Ectodermal cell (in vitro differentiated cells): ENCODE measurements at regions not wholly inside any gene's neighbourhood (a gene's known extent, or its start where the extent isn't known, plus 50 kb on each side); places are given as distances from the start of the nearest gene placed in this dataset.

Experiments used
- H3K27ac ChIP-seq: 2 replicates; pipeline ENCODE4 v1.7.0; 2013; ENCODE audit warnings: mild to moderate bottlenecking, low read depth, low read length; ENCODE audit not compliant: insufficient read depth, poor library complexity, severe bottlenecking
- H3K27me3 ChIP-seq: 2 replicates; pipeline ENCODE4 v1.7.0; 2013; ENCODE audit warnings: mild to moderate bottlenecking, low read length; ENCODE audit not compliant: insufficient read depth, control insufficient read depth, poor library complexity, severe bottlenecking
- H3K36me3 ChIP-seq: one replicate; pipeline ENCODE4 v1.7.0; 2013; ENCODE audit warnings: low read length; ENCODE audit not compliant: control insufficient read depth, insufficient read depth
- H3K4me1 ChIP-seq: one replicate; pipeline ENCODE4 v1.7.0; 2013; ENCODE audit warnings: low read length; ENCODE audit not compliant: control insufficient read depth, insufficient read depth
- H3K4me3 ChIP-seq: 2 replicates; pipeline ENCODE4 v1.7.0; 2013; ENCODE audit warnings: low read depth, low read length, control low read depth; ENCODE audit not compliant: insufficient read depth
- H3K9me3 ChIP-seq: 2 replicates; pipeline ENCODE4 v1.7.0; 2013; ENCODE audit warnings: mild to moderate bottlenecking, low read length, moderate library complexity; ENCODE audit not compliant: control insufficient read depth
- WGBS, 2 experiments: methylation state at CpG; one replicate each; pipeline ENCODE4 v1.1.7; 2013; ENCODE audit warnings: missing lambda C conversion rate in 2 of 2; 5-methylcytosine and 5-hydroxymethylcytosine counted together

GRCh38 chr1:184158896-184159681, 107.6 kb downstream of the TSEN15 start:
- no peaks in the 10 kb centered on the region for H3K27me3 ChIP-seq
- H3K4me3 ChIP-seq: no peak overlapping the region
- no peaks in the 10 kb centered on the region for H3K9me3 ChIP-seq
- H3K36me3 ChIP-seq: no peaks in the 10 kb centered on the region
- peaks cover 7% of the 10 kb centered on the region for H3K4me1 ChIP-seq
- H3K27ac ChIP-seq: no peak overlapping the region
- 81 to 86% methylated on average over 7 of the region's 7 CpGs for WGBS, 2 experiments

- no peaks in the 10 kb centered on the region for H3K36me3 ChIP-seq
- no peaks in the 10 kb centered on the region for H3K27me3 ChIP-seq
- 92 to 97% methylated on average over 2 of the region's 2 CpGs for WGBS, 2 experiments
- peaks cover 4% of the 10 kb centered on the region for H3K4me1 ChIP-seq
- H3K27ac ChIP-seq: no peak overlapping the region
- no peak overlapping the region for H3K4me3 ChIP-seq
- no peaks in the 10 kb centered on the region for H3K9me3 ChIP-seq
Observed at GRCh38 chr1:184160236-184160635, 108.7 kb downstream of the TSEN15 start.

DNA sequence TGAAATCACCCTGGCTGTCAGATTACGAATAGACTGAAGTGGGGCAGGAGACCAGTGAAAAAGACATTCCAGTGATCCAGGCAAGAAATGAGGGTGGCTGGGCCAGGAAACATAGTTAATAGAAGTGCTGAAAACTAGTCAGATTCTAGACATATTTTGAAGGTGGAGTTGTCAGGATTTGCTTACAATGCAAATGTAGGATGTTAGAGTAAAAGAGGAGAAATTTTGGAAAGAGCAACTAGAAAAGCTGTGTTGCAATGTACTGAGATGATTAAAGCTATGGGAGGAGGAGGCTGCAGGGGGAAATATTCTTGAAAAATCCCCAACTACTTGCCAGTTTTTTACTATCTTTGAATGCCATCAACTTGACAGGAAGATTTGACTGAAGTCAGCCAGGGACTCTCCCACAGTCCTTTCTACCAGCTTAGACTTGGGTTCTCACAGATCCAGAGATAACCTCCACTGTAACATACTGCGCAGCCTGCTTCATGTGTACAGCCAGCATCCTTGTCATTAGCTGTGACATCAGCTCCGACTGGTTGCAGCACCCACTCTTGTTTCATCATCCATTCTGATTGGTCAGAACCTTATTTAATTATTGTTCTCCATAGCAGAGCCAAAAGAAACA, 109.7 kb downstream of the TSEN15 start:
- no peaks in the 10 kb centered on the region for H3K27me3 ChIP-seq
- peaks cover 4% of the 10 kb centered on the region for H3K4me1 ChIP-seq
- no peaks in the 10 kb centered on the region for H3K9me3 ChIP-seq
- H3K36me3 ChIP-seq: no peaks in the 10 kb centered on the region
- H3K27ac ChIP-seq: no peak overlapping the region
- H3K4me3 ChIP-seq: no peak overlapping the region
- 93 to 96% methylated on average over 3 of the region's 3 CpGs for WGBS, 2 experiments

DNA sequence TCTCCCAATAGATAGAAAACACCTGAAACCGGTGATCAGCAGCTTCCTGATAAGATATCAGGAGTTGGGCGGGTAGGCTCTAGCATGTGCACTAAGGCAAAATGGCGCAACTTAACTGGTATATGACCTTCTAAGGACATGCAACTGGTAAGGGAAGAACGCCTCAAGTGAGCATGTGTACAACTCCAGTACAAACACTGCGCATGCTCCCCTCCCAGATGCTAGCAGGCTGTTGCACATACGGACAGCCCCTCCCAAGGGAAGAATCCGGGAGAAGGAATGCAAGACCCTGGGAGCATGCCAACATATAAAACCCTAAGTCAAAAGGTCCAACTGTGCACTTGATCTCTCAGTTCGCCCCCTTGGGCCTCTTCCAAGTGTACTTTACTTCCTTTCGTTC, 110.8 kb downstream of the TSEN15 start:
- no peaks in the 10 kb centered on the region for H3K9me3 ChIP-seq
- H3K27me3 ChIP-seq: no peaks in the 10 kb centered on the region
- no peak overlapping the region for H3K27ac ChIP-seq
- WGBS, 2 experiments: 95 to 96% methylated on average over 9 of the region's 9 CpGs
- no peaks in the 10 kb centered on the region for H3K36me3 ChIP-seq
- H3K4me1 ChIP-seq: no peaks in the 10 kb centered on the region
- H3K4me3 ChIP-seq: no peak overlapping the region

- H3K36me3 ChIP-seq: no peaks in the 10 kb centered on the region
- H3K9me3 ChIP-seq: no peaks in the 10 kb centered on the region
- no peak overlapping the region for H3K4me3 ChIP-seq
- H3K27ac ChIP-seq: no peak overlapping the region
- WGBS, 2 experiments: 91 to 94% methylated on average over 3 of the region's 3 CpGs
- no peaks in the 10 kb centered on the region for H3K4me1 ChIP-seq
- no peaks in the 10 kb centered on the region for H3K27me3 ChIP-seq
Observed at GRCh38 chr1:184163674-184164465, 112.3 kb downstream of the TSEN15 start.

- Histone ChIP-seq H3K4me3 (no peak overlapping the region), H3K27ac (no peak overlapping the region), H3K9me3 (no peaks in the 10 kb centered on the region), H3K4me1 (no peaks in the 10 kb centered on the region), H3K27me3 (no peaks in the 10 kb centered on the region), H3K36me3 (no peaks in the 10 kb centered on the region)
- WGBS, 2 experiments: 95 to 97% methylated on average over 1 of the region's 1 CpG
Observed at GRCh38 chr1:184164536-184164935, 113.0 kb downstream of the TSEN15 start.

DNA sequence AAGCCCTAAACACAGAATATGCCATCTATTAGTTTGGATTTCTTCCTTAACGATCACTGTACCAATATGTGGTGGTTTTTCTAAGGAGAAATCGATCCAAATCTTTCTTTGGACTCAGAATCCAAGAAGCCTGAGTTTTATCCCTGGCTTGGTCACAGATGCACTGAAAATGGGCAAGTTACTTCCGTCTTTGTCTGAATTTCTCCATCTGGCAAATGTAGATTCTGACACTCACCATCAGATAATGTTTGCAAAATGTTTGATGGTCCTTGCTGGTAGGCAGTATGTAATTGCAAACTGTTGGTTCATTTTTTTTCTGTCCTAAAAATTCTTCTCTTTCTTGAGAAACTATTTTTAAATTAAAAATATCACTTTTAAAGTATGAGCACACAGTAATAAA, 115.0 kb downstream of the TSEN15 start:
- Histone ChIP-seq H3K27me3 (no peaks in the 10 kb centered on the region), H3K27ac (no peak overlapping the region), H3K4me1 (no peaks in the 10 kb centered on the region), H3K4me3 (no peak overlapping the region), H3K36me3 (no peaks in the 10 kb centered on the region), H3K9me3 (no peaks in the 10 kb centered on the region)
- 95 to 96% methylated on average over 3 of the region's 3 CpGs for WGBS, 2 experiments

GRCh38 chr1:184167352-184167751, 115.8 kb downstream of the TSEN15 start:
- H3K27ac ChIP-seq: no peak overlapping the region
- WGBS, 2 experiments: 89% methylated on average over 1 of the region's 1 CpG; no CpG with 5 or more reads in 1 of the 2 experiments
- no peak overlapping the region for H3K4me3 ChIP-seq
- no peaks in the 10 kb centered on the region for H3K4me1 ChIP-seq
- H3K9me3 ChIP-seq: no peaks in the 10 kb centered on the region
- H3K27me3 ChIP-seq: no peaks in the 10 kb centered on the region
- H3K36me3 ChIP-seq: no peaks in the 10 kb centered on the region

DNA sequence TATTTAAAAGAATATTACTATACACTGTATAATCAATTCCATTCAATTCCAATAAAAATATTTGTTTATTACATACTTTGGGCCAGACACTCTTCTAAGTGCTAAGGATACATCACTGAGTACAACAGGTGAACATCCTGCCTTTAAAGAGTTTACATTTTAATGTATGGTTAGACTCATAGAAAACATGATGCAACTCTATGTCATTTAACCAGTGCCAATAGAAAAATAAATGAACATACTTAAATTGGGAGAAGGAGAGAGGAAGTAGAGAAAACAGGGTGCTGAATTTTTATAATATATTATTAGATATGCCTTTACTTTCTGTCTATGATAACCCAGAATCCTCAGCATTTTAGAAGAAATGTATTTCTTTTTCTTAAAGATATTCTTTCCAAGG, 119.2 kb downstream of the TSEN15 start:
- Histone ChIP-seq H3K27ac (no peak overlapping the region), H3K4me3 (no peak overlapping the region)

GRCh38 chr1:184176058-184176457, 124.5 kb downstream of the TSEN15 start:
- H3K9me3 ChIP-seq: no peaks in the 10 kb centered on the region
- no peaks in the 10 kb centered on the region for H3K27me3 ChIP-seq
- H3K27ac ChIP-seq: no peak overlapping the region
- no peaks in the 10 kb centered on the region for H3K36me3 ChIP-seq
- no peaks in the 10 kb centered on the region for H3K4me1 ChIP-seq
- H3K4me3 ChIP-seq: no peak overlapping the region
- WGBS, 2 experiments: 94 to 100% methylated on average over 2 of the region's 2 CpGs

More for the DNA sequence above, 119.2 kb downstream of the TSEN15 start:
- no peaks in the 10 kb centered on the region for H3K36me3 ChIP-seq
- H3K27me3 ChIP-seq: no peaks in the 10 kb centered on the region
- H3K9me3 ChIP-seq: no peaks in the 10 kb centered on the region
- no peaks in the 10 kb centered on the region for H3K4me1 ChIP-seq
